ENCODE measurements at regions not wholly inside any gene's neighbourhood (a gene's known extent, or its start where the extent isn't known, plus 50 kb on each side); places are given as distances from the start of the nearest gene placed in this dataset.

DNA sequence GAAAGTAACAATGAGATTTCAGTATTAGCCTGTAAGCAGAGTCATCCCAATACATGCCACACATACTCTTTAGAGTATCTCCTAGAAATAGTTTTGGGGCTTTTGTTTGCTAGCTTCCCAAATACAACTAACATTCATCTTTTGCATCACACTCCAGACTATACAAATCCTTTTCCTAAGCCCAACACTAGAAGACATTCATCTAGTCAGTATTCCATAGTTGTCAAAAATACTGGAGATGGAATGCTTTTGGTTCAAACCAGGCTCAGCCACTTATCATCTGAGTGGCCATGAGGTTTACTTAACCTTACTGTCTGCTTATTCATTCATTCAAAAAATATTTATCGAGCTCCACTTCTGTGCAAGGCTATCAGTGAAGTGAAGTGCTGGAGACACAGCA, 205.1 kb upstream of the SGCD start:
- DNase-seq (ENCODE audit: low spot score), result no peak

DNA sequence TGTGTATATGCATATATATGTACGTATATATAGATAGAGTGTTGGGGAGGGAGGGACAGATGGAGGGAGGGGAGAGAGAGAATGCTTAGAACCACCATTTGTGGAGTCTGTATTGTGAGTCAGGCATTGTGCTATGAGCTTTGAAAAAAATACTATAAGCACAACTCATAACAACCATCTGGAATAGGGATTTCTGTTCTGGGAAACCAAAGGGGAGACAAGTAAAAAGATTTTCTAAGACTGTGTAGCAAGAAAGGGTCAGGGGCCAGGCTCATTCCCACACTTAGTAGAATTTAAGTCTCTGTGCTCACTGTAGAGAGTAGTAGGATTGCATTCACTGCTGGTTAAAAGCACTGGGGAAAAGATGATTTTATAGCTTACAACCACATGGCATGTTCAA, 202.3 kb upstream of the SGCD start:
- no peak for DNase-seq (ENCODE audit: low spot score)

DNA sequence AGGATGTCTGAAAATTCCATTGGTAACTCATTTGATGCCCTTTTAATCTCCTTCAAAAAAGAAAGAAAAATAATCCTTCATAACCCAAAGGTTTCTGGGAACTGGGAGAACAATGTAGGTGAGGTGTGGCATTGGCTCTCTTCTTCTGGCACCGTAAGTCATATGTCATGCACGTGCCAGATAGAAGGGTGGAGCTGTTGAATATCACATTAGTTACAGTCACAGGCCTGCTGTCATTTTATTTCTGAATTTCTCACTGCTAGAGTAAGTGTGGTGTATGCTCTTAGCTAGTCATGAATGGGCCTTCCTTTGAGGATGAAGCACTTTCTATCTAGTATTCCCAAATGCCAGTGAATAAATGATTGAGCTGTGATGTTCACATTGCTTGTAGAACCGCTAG, 201.8 kb upstream of the SGCD start:
- no peak for DNase-seq (ENCODE audit: low spot score)

DNA sequence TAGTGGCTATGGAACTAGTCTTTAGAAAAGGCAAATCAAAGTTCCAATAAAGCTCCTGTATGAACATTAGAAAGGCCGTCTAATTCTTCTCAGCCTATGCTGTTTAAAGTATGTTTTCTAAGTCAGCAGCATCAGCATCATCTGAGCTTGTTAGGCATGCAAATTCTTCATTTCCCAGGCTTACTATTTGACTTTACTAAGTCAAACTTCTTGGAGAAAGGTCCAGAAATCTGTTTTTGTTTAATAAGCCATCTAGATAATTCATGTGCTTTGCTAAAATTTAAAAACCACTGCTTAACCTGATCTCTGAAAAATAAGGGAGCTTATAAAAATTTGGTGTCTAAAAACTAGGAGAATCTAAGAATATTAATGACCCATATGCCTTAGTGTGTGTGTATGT, 200.2 kb upstream of the SGCD start:
- DNase-seq (ENCODE audit: low spot score), result no peak

DNA sequence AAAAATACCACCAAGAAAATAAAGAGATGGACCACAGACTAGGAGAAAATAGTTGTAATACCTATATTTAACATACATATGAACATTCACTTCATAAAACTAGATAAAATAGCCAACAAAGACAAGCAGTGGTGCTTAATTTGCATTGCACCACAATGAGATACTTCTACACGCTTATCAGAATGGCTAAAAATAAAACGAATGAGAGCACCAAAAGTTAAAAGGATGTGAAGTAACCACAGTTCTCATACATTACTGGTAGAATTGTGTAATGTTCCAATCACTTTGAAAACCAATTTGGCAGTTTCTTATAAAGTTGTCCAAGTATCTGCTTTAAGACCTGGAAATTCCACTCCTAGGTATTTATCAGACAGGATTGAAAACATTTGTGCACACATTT, 198.9 kb upstream of the SGCD start:
- no peak for DNase-seq (ENCODE audit: low spot score)

DNA sequence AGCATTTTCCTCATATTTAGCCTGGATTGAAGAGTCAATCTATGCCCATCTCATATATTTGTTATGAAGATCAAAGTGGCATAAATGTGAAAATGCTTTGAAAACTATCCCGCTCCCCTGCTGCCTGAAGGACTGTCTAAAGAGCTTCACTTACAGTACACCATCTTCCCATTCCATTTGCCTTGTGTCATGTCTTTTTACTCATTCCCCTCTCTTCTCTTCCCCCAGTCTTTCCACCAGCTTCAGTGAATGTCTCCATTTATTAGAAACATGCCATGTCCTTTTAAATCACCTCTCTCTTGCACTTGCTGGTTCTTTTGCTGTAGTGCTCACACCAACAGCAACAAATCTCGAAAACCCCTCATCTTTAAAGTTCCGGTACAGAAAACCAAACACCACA, 192.7 kb upstream of the SGCD start:
- DNase-seq (ENCODE audit: low spot score), result no peak

DNA sequence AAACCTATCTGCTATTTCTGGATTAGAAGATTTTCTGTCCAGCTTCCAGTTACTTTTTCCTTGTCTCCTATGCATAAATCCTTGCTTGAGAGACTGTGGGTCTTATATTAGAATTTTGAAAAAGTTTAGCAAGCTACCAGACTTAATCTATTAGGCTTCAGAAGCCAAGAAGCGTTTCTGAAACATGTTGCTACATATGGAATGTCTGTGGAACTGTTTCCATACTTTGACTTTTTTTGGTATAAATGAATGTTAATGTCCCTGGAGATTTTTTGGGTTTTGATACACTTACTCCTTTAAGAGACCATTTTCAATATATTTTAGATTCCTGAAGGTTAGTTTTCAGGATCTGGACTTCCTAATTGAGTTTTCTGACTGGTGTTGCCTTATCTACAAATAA, 191.4 kb upstream of the SGCD start:
- DNase-seq (ENCODE audit: low spot score), result no peak

DNA sequence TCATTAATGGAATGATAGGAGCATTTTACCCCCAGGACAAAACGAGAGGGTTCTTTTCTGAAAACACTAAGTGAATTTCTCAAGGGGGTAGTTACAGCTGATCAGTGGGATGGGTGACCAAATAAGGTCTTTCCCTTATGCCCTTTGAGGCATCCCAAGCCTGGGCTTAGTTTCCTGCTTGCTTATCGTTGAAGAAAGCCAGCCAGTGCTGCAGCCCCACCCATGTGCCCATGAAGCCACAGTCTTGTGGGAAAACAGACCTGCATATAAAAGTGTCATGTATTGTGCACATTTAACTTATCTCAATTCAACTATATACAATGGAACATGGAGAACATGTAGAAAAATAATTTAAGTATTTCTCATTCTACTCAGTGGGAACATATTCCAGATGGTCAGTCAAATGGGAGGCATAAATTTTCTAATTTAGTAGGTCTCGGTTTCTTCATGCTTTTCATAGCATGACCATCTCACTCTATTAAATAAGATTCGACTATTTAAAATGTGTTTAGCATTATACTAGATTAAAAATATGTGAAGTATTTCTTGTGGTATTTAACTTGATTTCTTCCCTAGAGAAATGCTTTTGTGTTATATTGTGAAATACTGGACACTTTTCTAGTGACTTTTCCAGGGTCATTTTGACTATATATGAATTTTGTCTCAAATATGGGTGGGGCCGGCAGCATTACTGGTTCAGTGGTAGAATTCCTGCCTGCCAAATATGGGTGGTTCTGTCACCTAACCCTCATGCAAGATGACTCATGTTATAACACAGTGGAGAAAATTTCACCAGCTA, 189.7 kb upstream of the SGCD start:
- DNase-seq (ENCODE audit: low spot score), result no peak

DNA sequence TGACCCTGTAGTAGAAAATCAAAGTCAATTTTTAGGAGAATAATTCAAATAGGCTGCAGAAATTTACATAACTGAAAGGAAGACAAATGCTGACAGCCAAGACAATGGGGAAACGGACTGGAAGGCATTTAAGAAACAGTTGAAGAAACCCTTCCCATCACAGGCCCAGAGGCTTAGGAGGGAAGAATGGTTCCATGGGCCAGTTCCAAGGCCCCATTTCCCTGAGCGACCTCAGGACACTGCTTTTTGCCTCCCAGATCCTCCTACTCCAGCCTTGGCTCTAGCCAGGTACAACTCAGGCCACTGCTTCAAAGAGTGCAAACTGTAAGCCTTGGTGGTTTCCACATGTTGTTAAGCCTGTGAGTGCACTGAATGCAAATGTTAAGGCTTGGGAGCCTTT, 184.1 kb upstream of the SGCD start:
- DNase-seq (ENCODE audit: low spot score), result no peak

DNA sequence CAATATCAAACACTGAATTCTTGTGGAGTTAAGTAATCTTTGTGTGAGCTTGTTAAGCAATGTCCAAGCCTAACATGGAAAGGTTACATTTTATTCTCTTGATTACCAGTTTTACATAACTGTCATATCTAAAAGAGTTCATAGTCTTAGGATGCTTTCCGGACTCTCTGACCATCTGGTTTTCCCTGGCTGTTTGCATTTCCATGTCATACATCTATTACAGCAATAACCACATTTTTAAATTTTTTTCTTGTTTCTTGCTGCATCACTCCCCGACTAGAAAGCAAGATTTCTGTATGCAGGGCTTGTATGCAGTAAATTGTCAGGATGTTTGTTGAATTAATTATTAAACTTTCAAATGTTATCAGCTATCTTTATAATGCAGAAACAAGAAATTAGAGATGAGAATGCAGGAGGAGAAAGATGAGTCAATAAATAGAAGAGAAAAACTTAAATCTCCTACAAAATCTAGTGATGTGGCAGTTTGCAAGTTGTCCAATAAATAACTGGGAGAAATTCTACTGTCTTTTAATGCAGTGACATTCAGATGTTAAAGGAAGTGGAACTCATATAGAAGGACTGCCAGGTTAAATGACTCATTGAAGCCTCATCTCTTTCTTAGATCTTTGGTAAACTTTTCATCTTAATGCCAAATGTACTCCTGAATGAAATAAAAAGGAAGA, 179.6 kb upstream of the SGCD start:
- DNase-seq (ENCODE audit: low spot score), result no peak

DNA sequence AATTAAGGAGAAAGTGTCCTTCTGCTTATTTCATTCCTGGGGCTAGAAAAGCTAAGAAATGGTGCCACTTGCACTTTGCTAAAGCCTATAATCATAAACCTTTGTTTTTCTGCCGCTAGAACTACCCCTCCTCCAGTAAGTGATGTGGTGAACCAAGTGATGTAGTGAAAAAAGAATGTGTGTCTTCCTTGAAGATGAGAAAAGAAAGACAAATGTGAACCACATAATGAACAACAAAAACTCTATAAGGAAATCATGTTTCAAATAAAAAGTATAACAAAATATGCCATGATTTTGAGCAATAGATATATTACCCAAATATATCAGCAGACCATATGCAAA, 179.0 kb upstream of the SGCD start:
- DNase-seq (ENCODE audit: low spot score), result no peak

DNA sequence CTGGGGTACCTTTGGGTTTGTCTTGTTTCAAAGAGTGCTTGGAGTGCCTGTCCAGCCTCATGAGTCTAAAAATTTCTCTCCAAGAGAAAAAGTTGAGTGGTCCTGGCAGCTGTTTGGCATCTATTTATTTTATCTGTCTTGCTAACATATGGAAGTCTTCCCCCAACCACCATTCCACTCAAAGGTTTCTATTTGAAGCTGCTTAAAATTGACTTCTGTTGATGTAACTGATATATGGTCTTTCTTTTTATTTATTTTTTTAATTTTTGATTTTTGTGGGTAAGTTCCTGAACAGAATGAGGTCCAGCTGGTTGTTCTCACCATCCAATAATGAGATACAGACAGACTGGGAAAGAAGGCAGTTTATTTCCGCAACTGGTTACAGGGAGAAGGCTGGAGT, 178.7 kb upstream of the SGCD start:
- no peak for DNase-seq (ENCODE audit: low spot score)

DNA sequence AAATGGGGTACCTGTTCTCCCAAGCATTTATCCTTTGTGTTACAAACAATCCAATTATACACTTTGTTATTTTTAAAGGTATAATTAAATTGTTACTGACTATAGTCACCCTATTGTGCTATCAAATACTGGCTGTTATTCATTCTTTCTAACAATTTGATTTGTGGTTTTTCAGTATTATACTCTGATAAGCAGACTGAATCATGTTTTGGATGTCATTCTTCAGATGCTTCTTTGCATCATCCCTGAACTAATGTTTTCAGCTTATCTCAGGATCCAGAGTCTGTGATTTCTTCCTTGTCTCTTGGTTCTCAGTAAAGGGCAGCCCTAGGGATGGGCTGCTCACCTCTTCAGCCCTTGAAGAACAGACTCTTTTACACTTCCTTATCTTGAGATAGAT, 177.8 kb upstream of the SGCD start:
- DNase-seq (ENCODE audit: low spot score), result no peak

DNA sequence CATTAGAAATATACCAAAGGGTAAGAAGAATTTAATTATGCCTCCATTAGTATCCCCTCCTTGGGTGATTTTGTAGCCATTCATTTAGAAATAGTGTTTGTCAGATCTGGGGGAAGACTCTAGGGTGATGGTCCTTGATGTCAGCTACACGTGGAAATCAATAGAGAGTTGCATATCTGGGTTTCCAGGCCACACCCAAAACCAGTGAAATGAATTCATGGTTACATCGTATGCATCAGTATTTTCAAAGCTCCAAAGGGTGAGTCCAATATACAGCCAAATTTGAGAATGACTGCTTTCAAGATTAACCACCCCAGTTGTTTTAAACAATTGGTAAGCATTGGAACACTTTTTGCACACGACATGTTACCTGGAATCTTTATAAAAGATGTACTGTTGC, 173.4 kb upstream of the SGCD start:
- DNase-seq (ENCODE audit: low spot score), result no peak

DNA sequence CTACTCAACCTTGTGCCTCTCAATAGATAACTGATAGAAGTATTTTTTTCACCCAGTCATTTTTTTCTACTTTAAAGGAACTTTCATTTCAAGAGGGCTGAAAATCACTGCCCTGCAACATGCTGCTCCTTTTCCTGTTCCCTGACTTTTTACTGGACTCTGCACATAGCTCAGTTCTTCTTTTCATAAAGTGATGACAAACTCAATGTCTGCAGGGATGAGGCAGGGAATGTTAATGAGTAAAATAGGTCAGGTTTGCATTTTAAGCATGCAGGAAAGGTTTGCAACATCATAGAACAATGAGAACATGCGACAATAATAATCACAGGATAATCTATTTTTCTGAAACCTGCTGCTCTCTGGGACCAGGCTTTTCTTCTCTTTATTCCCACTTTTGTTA, 172.2 kb upstream of the SGCD start:
- no peak for DNase-seq (ENCODE audit: low spot score)

DNA sequence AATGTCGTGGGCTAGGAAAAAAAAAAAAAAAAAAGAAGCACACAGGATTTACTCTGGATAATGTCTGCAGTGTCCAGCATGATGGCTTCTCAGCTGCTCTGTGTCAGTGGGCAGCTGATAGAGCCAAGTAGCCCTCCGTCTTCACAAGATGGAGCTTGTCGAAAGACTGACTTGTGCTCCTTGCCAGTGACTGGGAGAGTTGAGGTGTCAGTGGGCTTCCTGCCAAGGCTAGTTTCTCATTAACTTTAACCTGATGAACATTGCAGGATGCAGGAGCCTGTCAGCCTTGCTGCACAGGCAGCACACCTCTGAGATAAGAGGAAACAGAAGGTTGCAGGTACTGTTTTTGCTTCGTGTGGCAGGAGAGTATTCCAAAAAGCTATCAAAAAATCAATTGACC, 171.4 kb upstream of the SGCD start:
- no peak for DNase-seq (ENCODE audit: low spot score)

DNA sequence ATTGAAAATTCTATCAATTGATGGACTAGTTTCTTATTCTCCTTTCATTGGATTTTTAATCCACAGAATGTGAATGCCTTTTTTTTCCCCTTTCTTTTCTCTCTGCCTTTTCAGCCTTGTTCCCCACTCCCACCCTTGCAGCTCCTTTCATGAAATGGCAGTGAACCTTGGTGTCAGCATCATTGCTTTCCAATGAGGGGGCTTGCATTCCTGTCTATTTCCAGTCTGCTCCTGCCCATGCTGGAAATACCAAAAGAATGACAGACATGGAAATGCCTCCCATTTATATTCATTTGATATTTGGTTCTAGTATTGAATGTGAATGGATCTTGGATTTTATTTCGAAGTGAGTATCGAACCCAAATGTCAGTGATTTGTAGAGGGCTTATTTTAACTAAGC, 162.7 kb upstream of the SGCD start:
- no peak for DNase-seq (ENCODE audit: low spot score)

DNA sequence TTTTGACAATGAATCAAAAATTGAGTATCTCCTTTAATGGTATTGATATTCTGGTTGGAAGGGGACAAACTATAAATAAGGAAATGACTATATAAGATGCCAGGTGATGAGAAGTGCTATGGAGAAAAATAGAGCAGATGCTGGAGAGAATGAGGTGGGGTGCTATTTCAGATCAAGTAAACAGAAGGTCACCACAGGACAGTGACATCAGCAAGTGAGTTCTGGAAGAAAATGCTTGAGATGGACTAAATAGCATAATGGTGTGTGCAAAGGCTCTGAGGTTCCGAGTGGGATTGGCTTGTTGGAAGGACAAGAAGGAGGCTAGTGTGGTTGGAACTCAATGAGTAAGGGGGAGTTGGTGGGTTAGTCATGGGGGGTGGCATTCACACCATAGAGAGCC, 157.5 kb upstream of the SGCD start:
- DNase-seq (ENCODE audit: low spot score), result no peak

DNA sequence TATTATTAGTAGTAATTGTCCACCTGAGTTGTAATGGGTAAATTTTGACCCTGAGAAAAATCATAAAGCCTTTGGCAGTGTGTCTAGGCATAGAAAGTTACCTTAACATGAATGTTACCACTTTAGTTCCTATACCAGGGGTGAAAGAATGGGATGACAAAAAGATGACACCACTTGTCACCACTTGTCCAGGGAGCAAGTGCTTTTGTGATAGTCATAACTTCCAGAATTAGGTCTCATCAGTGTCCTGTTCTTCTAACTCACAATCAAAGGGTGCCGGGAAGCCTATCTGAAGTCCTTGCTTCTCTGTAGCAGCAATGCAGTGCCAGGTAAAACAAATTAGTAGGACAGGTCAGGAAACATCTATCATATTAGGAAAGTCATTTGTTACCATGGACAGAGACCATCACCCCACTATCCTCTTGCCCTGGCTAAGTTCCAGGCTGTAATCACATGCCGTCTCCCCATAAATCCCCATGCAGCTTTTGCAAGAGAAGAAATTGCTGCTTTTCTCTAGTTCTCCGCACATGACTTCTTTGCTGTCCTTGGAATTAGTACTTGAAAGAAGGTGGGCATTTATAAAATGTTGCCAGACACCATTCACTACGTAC, 156.5 kb upstream of the SGCD start:
- DNase-seq (ENCODE audit: low spot score), result no peak

DNA sequence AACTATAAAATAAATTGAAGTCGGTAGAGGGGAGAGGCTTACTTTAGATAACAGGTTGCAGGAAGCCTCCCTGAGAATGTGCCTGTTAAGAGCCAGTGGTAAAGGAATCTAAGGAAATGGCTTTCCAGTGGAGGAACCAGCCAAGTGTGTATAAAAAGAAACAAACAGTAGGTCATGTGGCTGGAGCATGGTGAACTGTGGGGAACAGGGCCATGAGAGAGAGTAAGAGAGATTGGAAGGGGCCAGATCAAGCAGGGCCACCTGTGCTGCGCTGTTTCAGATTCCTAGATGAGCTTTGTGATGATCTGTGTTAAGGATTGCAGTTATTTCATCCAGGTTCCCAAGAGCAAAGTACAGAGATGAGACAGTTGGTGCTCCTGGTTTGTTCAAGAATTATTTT, 152.7 kb upstream of the SGCD start:
- no peak for DNase-seq (ENCODE audit: low spot score)

DNA sequence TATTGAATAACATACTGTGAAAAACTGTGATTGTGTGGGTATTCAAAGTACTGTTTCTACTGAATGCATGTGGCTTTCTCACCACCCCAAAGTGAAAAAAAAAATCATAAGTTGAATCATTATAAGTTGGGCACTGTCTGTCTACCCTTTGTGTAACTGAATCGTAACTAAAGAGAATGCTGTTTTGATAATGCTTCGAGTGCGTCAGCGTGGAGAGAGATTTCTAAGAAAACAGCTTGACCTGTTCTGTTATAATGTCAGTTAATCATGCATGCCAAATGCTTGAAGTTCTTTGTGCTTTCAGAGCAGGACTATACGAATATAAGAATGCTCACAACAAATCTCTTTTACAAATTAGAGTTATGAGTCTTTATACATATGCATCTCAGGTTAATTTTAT, 148.8 kb upstream of the SGCD start:
- no peak for DNase-seq (ENCODE audit: low spot score)

DNA sequence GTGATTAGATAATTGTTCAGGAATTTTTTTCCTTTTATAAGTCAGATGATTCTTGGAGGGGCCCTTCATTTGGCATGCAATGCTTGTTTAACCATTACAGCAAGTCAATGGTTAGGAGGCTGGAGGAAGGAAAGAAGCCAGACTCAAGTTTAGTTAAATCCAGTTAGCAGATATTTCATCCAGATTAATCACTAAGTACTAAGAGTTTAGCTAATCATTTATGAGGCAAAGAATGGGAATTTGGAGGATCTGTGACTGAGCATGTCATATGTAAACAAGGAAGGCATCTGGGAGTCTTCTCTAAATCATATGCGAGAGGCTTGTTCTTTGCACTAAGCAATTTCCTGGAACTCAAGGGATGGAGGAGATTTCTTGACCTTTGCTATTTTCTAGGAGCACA, 145.3 kb upstream of the SGCD start:
- no peak for DNase-seq (ENCODE audit: low spot score)
